ENCODE measurements at regions not wholly inside any gene's neighbourhood (a gene's known extent, or its start where the extent isn't known, plus 50 kb on each side); places are given as distances from the start of the nearest gene placed in this dataset.

DNA sequence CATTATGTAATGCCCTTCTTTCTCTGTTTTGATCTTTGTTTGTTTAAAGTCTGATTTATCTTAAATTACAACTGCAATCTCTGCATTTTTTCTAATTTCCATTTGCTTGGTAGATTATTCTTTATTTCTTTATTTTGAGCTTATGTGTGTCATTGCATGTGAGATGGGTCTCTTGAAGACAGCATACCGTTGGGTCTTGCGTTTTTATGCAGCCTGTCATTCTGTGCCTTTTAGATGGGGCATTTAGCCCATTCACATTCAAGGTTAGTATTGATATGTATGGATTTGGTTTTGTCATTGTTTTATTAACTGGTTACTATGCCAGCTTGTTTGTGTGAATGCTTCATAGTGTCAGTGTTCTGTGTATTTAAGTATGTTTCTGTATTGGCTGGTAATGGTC, 84.9 kb upstream of the HMGCLL1 start:
- H4K20me1 ChIP-seq (ENCODE audit: insufficient read depth) = no peaks in the 10 kb centered on the region
- no peaks in the 10 kb centered on the region for H3K9me3 ChIP-seq (ENCODE audit: control insufficient read depth in 1 of 2, insufficient read depth in 1 of 2, low read depth in 1 of 2, low read length in 2 of 2)
- no peaks in the 10 kb centered on the region for H3K4me1 ChIP-seq (ENCODE audit: control insufficient read depth in 1 of 2, insufficient read depth in 2 of 2, low read length in 2 of 2)
- no peaks in the 10 kb centered on the region for H3K36me3 ChIP-seq (ENCODE audit: control insufficient read depth in 1 of 2, insufficient read depth in 2 of 2, low read length in 2 of 2)
- TF ChIP-seq YY1 (IDR thresholded peaks at IDR 0.05; ENCODE audit: extremely low read depth, insufficient replicate concordance, low read depth, low read length) (no peak), FOSL1 (IDR thresholded peaks at IDR 0.05; ENCODE audit: low read depth) (no peak), SIN3A (IDR thresholded peaks at IDR 0.05; ENCODE audit: low read depth) (no peak), CTCF (IDR thresholded peaks at IDR 0.05 in 2 of 3, conservative IDR thresholded peaks at IDR 0.05 in 1 of 3; ENCODE audit: borderline replicate concordance in 1 of 3, insufficient read depth in 1 of 3, low read depth in 2 of 3, low read length in 2 of 3) (no peak), TCF7L2 (IDR thresholded peaks at IDR 0.05; ENCODE audit: borderline replicate concordance, extremely low read depth, insufficient read depth, insufficient read length) (no peak), ATF3 (IDR thresholded peaks at IDR 0.05) (no peak)
- ATAC-seq (no peak), DNase-seq (ENCODE audit: low read depth, low spot score) (no peak)
- BruUV-seq (replicated peaks) = no TSS peak
- intact Hi-C loops (cut with micrococcal nuclease) = no loop called here
- ChIA-PET POLR2A (no interaction called here), CTCF (no interaction called here), RAD21 (ENCODE audit: low non-redundant PET in 1 of 2, low total read pairs in 2 of 2, uncharacterized antibody in 2 of 2, unreplicated experiment in 2 of 2) (no interaction called here)
- no peaks in the 10 kb centered on the region for H3K79me2 ChIP-seq (ENCODE audit: insufficient read depth, low read length)
- H3K27me3 ChIP-seq (ENCODE audit: insufficient read depth, low read length) = peaks cover 23% of the 10 kb centered on the region
- no peak overlapping the region for H3K9ac ChIP-seq (ENCODE audit: low read length)
- no peak overlapping the region for H2AFZ ChIP-seq (ENCODE audit: low read depth, low read length, poor library complexity, severe bottlenecking)
- no peak overlapping the region for H3K4me3 ChIP-seq (replicated peaks in 1 of 2; ENCODE audit: low read depth in 1 of 2, low read length in 2 of 2)
- no peak overlapping the region for H3K4me2 ChIP-seq (ENCODE audit: low read length)
- no peak overlapping the region for H3K27ac ChIP-seq (ENCODE audit: low read depth, low read length)
- no peaks in the 10 kb centered on the region for H3K9me2 ChIP-seq (ENCODE audit: insufficient read depth)

DNA sequence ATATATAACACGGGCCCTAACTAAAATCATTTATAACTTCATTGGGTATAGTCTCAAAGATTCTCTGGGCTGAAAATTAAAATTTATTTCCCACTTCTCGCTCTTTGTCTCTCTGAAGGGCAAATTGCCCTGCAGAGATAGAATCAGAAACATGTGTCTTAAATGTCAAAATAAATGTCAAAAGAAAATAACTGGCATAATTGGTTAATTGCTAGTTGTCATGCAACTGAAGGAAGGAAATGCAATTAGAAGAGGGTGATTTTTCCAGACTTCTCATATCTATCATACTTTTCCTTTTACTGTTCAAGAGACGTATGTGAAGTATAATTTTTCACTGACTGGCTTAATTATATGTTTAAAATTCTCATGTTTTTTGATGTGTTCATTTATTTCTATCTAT, 80.3 kb upstream of the HMGCLL1 start:
- Histone ChIP-seq H3K9me3 (ENCODE audit: control insufficient read depth in 1 of 2, insufficient read depth in 1 of 2, low read depth in 1 of 2, low read length in 2 of 2) (no peaks in the 10 kb centered on the region), H3K4me1 (ENCODE audit: control insufficient read depth in 1 of 2, insufficient read depth in 2 of 2, low read length in 2 of 2) (no peaks in the 10 kb centered on the region), H3K36me3 (ENCODE audit: control insufficient read depth in 1 of 2, insufficient read depth in 2 of 2, low read length in 2 of 2) (no peaks in the 10 kb centered on the region), H3K27ac (ENCODE audit: low read depth, low read length) (no peak overlapping the region), H2AFZ (ENCODE audit: low read depth, low read length, poor library complexity, severe bottlenecking) (no peak overlapping the region), H3K9ac (ENCODE audit: low read length) (no peak overlapping the region), H3K4me2 (ENCODE audit: low read length) (no peak overlapping the region), H4K20me1 (ENCODE audit: insufficient read depth) (no peaks in the 10 kb centered on the region), H3K9me2 (ENCODE audit: insufficient read depth) (no peaks in the 10 kb centered on the region), H3K4me3 (replicated peaks in 1 of 2; ENCODE audit: low read depth in 1 of 2, low read length in 2 of 2) (no peak overlapping the region), H3K27me3 (ENCODE audit: insufficient read depth, low read length) (peaks cover 8% of the 10 kb centered on the region; the same call in 1 of the 2 replicates), H3K79me2 (ENCODE audit: insufficient read depth, low read length) (no peaks in the 10 kb centered on the region)
- intact Hi-C loops (cut with micrococcal nuclease) = no loop called here
- DNase-seq (ENCODE audit: low read depth, low spot score) = no peak
- TF ChIP-seq POLR2A (IDR thresholded peaks at IDR 0.05; ENCODE audit: borderline replicate concordance, extremely low read depth, insufficient read depth, insufficient read length) (no peak), YY1 (IDR thresholded peaks at IDR 0.05; ENCODE audit: extremely low read depth, insufficient replicate concordance, low read depth, low read length) (no peak), POLR2AphosphoS5 (IDR thresholded peaks at IDR 0.05; ENCODE audit: low read depth, low read length) (no peak)
- ChIA-PET CTCF (no interaction called here), RAD21 (ENCODE audit: low non-redundant PET in 1 of 2, low total read pairs in 2 of 2, uncharacterized antibody in 2 of 2, unreplicated experiment in 2 of 2) (no interaction called here), POLR2A (no interaction called here)
- ATAC-seq = no peak
- BruUV-seq (replicated peaks) = no TSS peak
